ENCODE measurements at regions not wholly inside any gene's neighbourhood (a gene's known extent, or its start where the extent isn't known, plus 50 kb on each side); places are given as distances from the start of the nearest gene placed in this dataset.

DNA sequence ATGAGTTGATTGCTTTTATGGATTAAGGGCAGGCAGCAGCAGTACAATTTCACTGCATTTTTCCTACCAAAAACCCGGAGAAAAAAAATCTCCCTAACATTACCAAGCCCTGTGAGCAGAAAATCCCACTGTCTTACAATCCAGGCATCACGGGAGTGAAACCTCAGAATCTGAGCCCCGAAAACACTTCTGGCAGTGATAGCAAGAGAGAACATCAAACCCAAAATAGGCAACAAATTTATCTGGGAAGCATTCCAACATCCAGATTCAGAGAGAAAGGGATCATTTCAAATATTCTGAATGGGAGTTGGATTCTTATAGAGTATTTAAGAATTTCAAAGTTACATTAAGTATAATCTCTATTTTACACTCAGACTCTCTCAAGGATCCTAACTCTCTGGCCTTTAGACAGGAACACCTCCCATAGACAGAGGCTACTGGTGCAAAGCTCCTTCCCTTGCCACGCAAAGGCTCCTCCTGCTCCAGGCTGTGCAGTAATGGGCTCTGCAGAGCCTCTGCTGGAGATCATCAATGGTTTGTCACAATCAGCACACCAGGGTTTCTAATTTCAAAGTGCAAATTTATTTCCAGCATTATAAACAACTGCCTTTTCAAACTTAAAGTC, 256.9 kb downstream of the PARM1 start:
- no peak for TF ChIP-seq POLR2AphosphoS5 (IDR thresholded peaks at IDR 0.05; ENCODE audit: low read depth, low read length)

DNA sequence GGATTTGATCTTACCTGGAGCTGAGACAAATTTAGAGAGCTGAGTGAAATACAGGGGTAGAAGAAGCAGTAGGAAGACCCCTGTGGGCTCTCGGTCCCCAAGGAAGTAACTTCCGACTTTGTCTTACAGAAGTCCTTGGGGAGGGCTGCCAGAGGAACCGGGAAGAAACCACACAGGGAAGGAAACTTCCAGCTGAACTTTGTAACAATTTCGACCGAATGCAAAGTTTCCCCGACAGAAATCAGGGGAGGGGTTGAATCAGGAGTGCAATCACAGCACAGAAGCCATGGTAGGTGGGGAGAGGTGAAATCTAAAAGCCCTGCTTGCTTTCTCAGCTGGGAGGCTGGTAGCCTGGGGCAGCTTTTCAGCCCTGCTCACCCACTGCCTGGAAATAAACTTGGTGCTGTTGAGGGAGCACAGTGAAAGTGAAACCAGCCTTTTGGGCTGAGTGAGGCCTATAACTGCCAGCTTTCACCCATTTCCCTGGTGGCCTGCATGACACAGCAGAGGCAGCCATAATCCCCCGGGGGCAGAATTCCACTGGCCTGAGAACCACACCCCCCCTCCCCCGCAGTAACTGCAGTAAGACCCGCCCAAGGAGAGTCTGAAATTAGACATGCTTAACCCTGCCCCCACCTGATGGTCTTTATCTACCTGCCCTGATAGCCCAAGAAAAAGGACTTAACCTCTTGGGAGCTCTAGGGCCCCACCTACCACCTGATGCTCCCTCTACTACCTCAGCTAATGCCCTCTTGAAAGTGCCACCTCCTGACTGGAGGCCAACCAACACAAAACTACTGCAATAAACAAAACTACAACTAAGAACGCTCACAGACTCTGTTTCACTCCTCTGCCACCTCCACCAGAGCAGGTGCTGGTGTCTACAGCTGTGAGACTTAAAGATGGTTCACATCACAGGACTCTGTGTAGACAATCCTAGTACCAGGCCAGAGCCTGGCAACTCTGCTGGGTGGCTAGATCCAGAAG, 248.2 kb downstream of the PARM1 start:
- TF ChIP-seq, protein P1, sequence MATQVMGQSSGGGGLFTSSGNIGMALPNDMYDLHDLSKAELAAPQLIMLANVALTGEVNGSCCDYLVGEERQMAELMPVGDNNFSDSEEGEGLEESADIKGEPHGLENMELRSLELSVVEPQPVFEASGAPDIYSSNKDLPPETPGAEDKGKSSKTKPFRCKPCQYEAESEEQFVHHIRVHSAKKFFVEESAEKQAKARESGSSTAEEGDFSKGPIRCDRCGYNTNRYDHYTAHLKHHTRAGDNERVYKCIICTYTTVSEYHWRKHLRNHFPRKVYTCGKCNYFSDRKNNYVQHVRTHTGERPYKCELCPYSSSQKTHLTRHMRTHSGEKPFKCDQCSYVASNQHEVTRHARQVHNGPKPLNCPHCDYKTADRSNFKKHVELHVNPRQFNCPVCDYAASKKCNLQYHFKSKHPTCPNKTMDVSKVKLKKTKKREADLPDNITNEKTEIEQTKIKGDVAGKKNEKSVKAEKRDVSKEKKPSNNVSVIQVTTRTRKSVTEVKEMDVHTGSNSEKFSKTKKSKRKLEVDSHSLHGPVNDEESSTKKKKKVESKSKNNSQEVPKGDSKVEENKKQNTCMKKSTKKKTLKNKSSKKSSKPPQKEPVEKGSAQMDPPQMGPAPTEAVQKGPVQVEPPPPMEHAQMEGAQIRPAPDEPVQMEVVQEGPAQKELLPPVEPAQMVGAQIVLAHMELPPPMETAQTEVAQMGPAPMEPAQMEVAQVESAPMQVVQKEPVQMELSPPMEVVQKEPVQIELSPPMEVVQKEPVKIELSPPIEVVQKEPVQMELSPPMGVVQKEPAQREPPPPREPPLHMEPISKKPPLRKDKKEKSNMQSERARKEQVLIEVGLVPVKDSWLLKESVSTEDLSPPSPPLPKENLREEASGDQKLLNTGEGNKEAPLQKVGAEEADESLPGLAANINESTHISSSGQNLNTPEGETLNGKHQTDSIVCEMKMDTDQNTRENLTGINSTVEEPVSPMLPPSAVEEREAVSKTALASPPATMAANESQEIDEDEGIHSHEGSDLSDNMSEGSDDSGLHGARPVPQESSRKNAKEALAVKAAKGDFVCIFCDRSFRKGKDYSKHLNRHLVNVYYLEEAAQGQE (IDR thresholded peaks at IDR 0.05; ENCODE audit: insufficient read depth in 1 of 2, low read depth in 2 of 2, low read length in 2 of 2): no peak
- TF ChIP-seq SIN3A (IDR thresholded peaks at IDR 0.05; ENCODE audit: borderline replicate concordance, insufficient read depth, low read length) (no peak), POLR2AphosphoS5 (IDR thresholded peaks at IDR 0.05; ENCODE audit: low read depth, low read length) (no peak), TAF1 (IDR thresholded peaks at IDR 0.05; ENCODE audit: borderline replicate concordance, insufficient read depth, low read length) (no peak), FOXP2 (optimal IDR thresholded peaks at IDR 0.05; ENCODE audit: borderline replicate concordance, extremely low read depth, extremely low read length, insufficient read depth) (no peak)

DNA sequence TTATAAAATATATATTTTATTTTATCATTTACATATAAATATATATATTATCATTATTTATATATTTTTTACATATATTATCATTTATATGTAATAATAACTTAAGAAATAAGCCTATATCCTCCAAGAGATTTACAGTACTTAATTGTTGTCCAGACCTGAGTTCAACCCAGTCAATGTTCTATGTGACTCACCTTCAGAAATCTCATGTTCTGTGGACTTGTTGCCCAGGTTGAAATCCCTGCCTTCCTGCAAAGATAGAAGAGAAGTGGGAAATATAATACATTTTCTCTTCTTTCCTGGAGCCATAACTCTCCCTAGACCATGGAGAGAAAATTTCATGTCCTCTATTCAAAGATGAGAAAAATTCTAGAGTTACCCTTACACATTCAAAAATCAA, 247.3 kb downstream of the PARM1 start:
- no peak for TF ChIP-seq FOXP2 (optimal IDR thresholded peaks at IDR 0.05; ENCODE audit: borderline replicate concordance, extremely low read depth, extremely low read length, insufficient read depth)
- no peak for TF ChIP-seq TAF1 (IDR thresholded peaks at IDR 0.05; ENCODE audit: borderline replicate concordance, insufficient read depth, low read length)
- TF ChIP-seq SIN3A (IDR thresholded peaks at IDR 0.05; ENCODE audit: borderline replicate concordance, insufficient read depth, low read length): no peak
- TF ChIP-seq, protein P1 (IDR thresholded peaks at IDR 0.05; ENCODE audit: insufficient read depth in 1 of 2, low read depth in 2 of 2, low read length in 2 of 2): no peak
- TF ChIP-seq POLR2AphosphoS5 (IDR thresholded peaks at IDR 0.05; ENCODE audit: low read depth, low read length): no peak

DNA sequence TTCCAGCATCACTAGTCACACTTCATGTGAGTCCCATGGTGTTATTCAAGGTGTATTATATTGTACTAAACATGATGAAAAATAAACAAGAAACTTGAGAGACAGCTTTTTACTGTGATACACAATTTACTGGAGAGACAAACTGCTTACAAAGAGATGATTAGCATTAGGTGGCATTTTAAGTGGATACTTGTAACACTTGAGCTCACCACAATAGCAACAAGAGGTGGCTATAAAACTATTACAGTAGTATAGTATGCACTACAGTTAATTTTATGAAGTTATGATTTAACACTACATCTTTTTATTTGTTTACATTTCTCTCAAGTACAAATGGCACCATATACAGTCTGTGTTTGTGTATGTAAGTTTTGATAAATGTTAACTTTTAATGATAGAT, 246.6 kb downstream of the PARM1 start:
- TF ChIP-seq SIN3A (IDR thresholded peaks at IDR 0.05; ENCODE audit: borderline replicate concordance, insufficient read depth, low read length) (no peak), FOXP2 (optimal IDR thresholded peaks at IDR 0.05; ENCODE audit: borderline replicate concordance, extremely low read depth, extremely low read length, insufficient read depth) (no peak), POLR2AphosphoS5 (IDR thresholded peaks at IDR 0.05; ENCODE audit: low read depth, low read length) (no peak), TAF1 (IDR thresholded peaks at IDR 0.05; ENCODE audit: borderline replicate concordance, insufficient read depth, low read length) (no peak)
- TF ChIP-seq, protein P1 (IDR thresholded peaks at IDR 0.05; ENCODE audit: insufficient read depth in 1 of 2, low read depth in 2 of 2, low read length in 2 of 2): no peak

DNA sequence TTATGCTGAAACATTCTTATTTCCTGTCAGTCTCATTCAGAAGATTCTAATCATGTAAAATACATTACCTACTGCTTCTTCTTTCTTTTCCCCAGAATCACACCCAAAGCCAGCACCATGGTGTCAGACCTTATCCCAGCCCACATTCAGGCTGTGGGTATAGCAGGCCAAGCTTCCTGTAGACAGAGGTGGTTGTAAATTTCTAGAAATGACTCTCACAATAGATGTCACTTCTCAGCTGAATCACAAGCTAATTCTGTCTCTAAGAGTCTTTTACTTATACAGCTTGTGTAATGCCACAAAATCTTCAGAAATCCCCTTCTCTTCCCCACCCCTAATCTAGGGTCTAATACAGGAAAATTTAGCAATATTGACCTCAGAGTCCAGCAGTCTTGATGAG, 239.6 kb downstream of the PARM1 start:
- TF ChIP-seq POLR2AphosphoS5 (IDR thresholded peaks at IDR 0.05; ENCODE audit: low read depth, low read length) (no peak), TAF1 (IDR thresholded peaks at IDR 0.05; ENCODE audit: borderline replicate concordance, insufficient read depth, low read length) (no peak), FOXP2 (optimal IDR thresholded peaks at IDR 0.05; ENCODE audit: borderline replicate concordance, extremely low read depth, extremely low read length, insufficient read depth) (no peak), SIN3A (IDR thresholded peaks at IDR 0.05; ENCODE audit: borderline replicate concordance, insufficient read depth, low read length) (no peak)
- TF ChIP-seq, protein P1 (IDR thresholded peaks at IDR 0.05; ENCODE audit: insufficient read depth in 1 of 2, low read depth in 2 of 2, low read length in 2 of 2): no peak

Measured in PFSK-1 (cell line).